ENCODE measurements at regions not wholly inside any gene's neighbourhood (a gene's known extent, or its start where the extent isn't known, plus 50 kb on each side); places are given as distances from the start of the nearest gene placed in this dataset.

- no peaks in the 10 kb centered on the region for H4K20me1 ChIP-seq (ENCODE audit: insufficient read depth, poor library complexity, severe bottlenecking)
- no peaks in the 10 kb centered on the region for H3K27me3 ChIP-seq
- H3K4me3 ChIP-seq, result no peak overlapping the region
- no peak overlapping the region for H2AFZ ChIP-seq
- TF ChIP-seq, protein P1, sequence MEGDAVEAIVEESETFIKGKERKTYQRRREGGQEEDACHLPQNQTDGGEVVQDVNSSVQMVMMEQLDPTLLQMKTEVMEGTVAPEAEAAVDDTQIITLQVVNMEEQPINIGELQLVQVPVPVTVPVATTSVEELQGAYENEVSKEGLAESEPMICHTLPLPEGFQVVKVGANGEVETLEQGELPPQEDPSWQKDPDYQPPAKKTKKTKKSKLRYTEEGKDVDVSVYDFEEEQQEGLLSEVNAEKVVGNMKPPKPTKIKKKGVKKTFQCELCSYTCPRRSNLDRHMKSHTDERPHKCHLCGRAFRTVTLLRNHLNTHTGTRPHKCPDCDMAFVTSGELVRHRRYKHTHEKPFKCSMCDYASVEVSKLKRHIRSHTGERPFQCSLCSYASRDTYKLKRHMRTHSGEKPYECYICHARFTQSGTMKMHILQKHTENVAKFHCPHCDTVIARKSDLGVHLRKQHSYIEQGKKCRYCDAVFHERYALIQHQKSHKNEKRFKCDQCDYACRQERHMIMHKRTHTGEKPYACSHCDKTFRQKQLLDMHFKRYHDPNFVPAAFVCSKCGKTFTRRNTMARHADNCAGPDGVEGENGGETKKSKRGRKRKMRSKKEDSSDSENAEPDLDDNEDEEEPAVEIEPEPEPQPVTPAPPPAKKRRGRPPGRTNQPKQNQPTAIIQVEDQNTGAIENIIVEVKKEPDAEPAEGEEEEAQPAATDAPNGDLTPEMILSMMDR (IDR thresholded peaks at IDR 0.05; ENCODE audit: poor library complexity), result no peak
- TF ChIP-seq EZH2 (IDR thresholded peaks at IDR 0.05; ENCODE audit: borderline replicate concordance) (no peak), EZH2phosphoT487 (IDR thresholded peaks at IDR 0.05; ENCODE audit: low read depth, severe bottlenecking, unreplicated experiment) (no peak)
- WGBS (ENCODE audit: low lambda C conversion rate, missing lambda C conversion rate), result 39% methylated on average over 3 of the region's 3 CpGs
- H3K4me2 ChIP-seq, result no peak overlapping the region
- H3K4me1 ChIP-seq (ENCODE audit: insufficient read depth), result no peaks in the 10 kb centered on the region
- no peak overlapping the region for H3K27ac ChIP-seq
- no peak for DNase-seq (ENCODE audit: low spot score)
- no peaks in the 10 kb centered on the region for H3K79me2 ChIP-seq
- H3K9me3 ChIP-seq (ENCODE audit: low read depth), result no peaks in the 10 kb centered on the region
- no peaks in the 10 kb centered on the region for H3K36me3 ChIP-seq (replicated peaks; ENCODE audit: insufficient read depth, low read depth)
- H3K9me2 ChIP-seq (replicated peaks; ENCODE audit: insufficient read depth), result no peaks in the 10 kb centered on the region
Observed at GRCh38 chr5:58060996-58061395, 398.9 kb downstream of the PLK2 start.

DNA sequence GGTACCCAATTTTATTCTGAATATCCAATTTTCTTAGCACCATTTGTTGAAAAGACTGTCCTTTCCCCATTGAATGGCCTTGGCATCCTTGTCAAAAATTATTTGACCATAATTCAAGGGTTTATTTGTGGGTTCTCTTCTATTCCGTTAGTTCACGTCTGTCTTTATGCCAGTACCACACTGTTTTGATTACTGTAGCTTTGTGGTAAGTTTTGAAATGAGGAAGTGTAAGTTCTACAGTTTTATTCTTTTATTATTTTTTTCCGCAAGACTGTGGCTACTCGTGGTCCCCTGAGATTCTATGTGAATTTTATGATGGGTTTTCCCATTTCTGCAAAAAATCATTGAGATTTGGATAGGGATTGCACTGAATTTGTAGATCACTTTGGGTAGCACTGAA lies 402.6 kb downstream of the PLK2 start:
- TF ChIP-seq, protein P1 (IDR thresholded peaks at IDR 0.05; ENCODE audit: poor library complexity), result no peak
- TF ChIP-seq EZH2 (IDR thresholded peaks at IDR 0.05; ENCODE audit: borderline replicate concordance), result no peak
- no peak for TF ChIP-seq EZH2phosphoT487 (IDR thresholded peaks at IDR 0.05; ENCODE audit: low read depth, severe bottlenecking, unreplicated experiment)
- Histone ChIP-seq H3K27ac (no peak overlapping the region), H3K79me2 (no peaks in the 10 kb centered on the region), H4K20me1 (ENCODE audit: insufficient read depth, poor library complexity, severe bottlenecking) (no peaks in the 10 kb centered on the region), H3K27me3 (no peaks in the 10 kb centered on the region), H3K4me3 (no peak overlapping the region), H3K4me1 (ENCODE audit: insufficient read depth) (no peaks in the 10 kb centered on the region), H3K9me3 (ENCODE audit: low read depth) (no peaks in the 10 kb centered on the region), H3K9me2 (replicated peaks; ENCODE audit: insufficient read depth) (no peaks in the 10 kb centered on the region), H3K36me3 (replicated peaks; ENCODE audit: insufficient read depth, low read depth) (no peaks in the 10 kb centered on the region), H3K4me2 (no peak overlapping the region), H2AFZ (no peak overlapping the region)
- no peak for DNase-seq (ENCODE audit: low spot score)
- whole genome bisulfite sequencing (ENCODE audit: low lambda C conversion rate, missing lambda C conversion rate), result 97% methylated on average over 4 of the region's 4 CpGs

- Histone ChIP-seq H4K20me1 (ENCODE audit: insufficient read depth, poor library complexity, severe bottlenecking) (no peaks in the 10 kb centered on the region), H3K79me2 (no peaks in the 10 kb centered on the region), H3K36me3 (replicated peaks; ENCODE audit: insufficient read depth, low read depth) (no peaks in the 10 kb centered on the region), H3K4me2 (no peak overlapping the region), H3K27ac (no peak overlapping the region), H3K9me3 (ENCODE audit: low read depth) (no peaks in the 10 kb centered on the region), H3K4me3 (no peak overlapping the region), H2AFZ (no peak overlapping the region), H3K9me2 (replicated peaks; ENCODE audit: insufficient read depth) (no peaks in the 10 kb centered on the region), H3K4me1 (ENCODE audit: insufficient read depth) (no peaks in the 10 kb centered on the region), H3K27me3 (no peaks in the 10 kb centered on the region)
- TF ChIP-seq EZH2phosphoT487 (IDR thresholded peaks at IDR 0.05; ENCODE audit: low read depth, severe bottlenecking, unreplicated experiment), result no peak
- no peak for TF ChIP-seq EZH2 (IDR thresholded peaks at IDR 0.05; ENCODE audit: borderline replicate concordance)
- TF ChIP-seq, protein P1 (IDR thresholded peaks at IDR 0.05; ENCODE audit: poor library complexity), result no peak
- WGBS (ENCODE audit: low lambda C conversion rate, missing lambda C conversion rate), result 63% methylated on average over 1 of the region's 1 CpG
- DNase-seq (ENCODE audit: low spot score), result no peak
Observed at GRCh38 chr5:58056546-58056945, 403.3 kb downstream of the PLK2 start.

DNA sequence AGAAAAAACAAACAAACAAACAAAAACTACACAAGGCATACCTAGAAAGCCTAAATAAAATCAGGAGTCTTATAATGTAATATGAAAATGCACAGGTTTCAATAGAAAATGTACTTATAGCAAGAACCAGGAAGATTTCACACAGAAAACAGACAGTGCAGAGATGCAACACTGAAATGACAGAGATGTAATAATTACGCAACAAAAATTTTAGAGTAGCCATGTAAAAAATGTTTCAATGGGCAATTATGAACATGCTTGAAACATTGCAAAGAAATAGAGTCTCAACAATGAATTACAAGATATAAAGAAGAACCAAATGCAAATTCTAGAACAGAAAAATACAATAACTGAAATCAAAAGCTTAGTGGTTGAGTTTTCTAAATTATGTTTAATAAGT lies 405.9 kb downstream of the PLK2 start:
- no peaks in the 10 kb centered on the region for H3K79me2 ChIP-seq
- H3K4me2 ChIP-seq, result no peak overlapping the region
- H2AFZ ChIP-seq, result no peak overlapping the region
- DNase-seq (ENCODE audit: low spot score), result no peak
- H3K27me3 ChIP-seq, result no peaks in the 10 kb centered on the region
- H3K36me3 ChIP-seq (replicated peaks; ENCODE audit: insufficient read depth, low read depth), result no peaks in the 10 kb centered on the region
- H3K4me3 ChIP-seq, result no peak overlapping the region
- 100% methylated on average over 1 of the region's 1 CpG for WGBS (ENCODE audit: low lambda C conversion rate, missing lambda C conversion rate)
- H3K4me1 ChIP-seq (ENCODE audit: insufficient read depth), result no peaks in the 10 kb centered on the region
- no peaks in the 10 kb centered on the region for H4K20me1 ChIP-seq (ENCODE audit: insufficient read depth, poor library complexity, severe bottlenecking)
- H3K9me3 ChIP-seq (ENCODE audit: low read depth), result no peaks in the 10 kb centered on the region
- no peak for TF ChIP-seq EZH2phosphoT487 (IDR thresholded peaks at IDR 0.05; ENCODE audit: low read depth, severe bottlenecking, unreplicated experiment)
- no peak for TF ChIP-seq EZH2 (IDR thresholded peaks at IDR 0.05; ENCODE audit: borderline replicate concordance)
- TF ChIP-seq, protein P1 (IDR thresholded peaks at IDR 0.05; ENCODE audit: poor library complexity), result no peak
- no peaks in the 10 kb centered on the region for H3K9me2 ChIP-seq (replicated peaks; ENCODE audit: insufficient read depth)
- no peak overlapping the region for H3K27ac ChIP-seq

All from hepatocyte (in vitro differentiated cells).